Uterus (tissue), 2 donors: ENCODE measurements at regions not wholly inside any gene's neighbourhood (a gene's known extent, or its start where the extent isn't known, plus 50 kb on each side); places are given as distances from the start of the nearest gene placed in this dataset.

Experiments
- POLR2A ChIP-seq, 2 donors: fragments of 450-650 bp; IDR thresholded peaks; one replicate each; pipeline ENCODE4 v1.6.1; 2016; ENCODE audit warnings: antibody characterized with exemption in 2 of 2, mild to moderate bottlenecking in 1 of 2, moderate library complexity in 1 of 2
- TF ChIP-seq, protein P1 (sequence below), 4 experiments: fragments of 200-600 bp in 2 of 4; fragments of 450-650 bp in 2 of 4; sonication (generic) in 2 of 4; IDR thresholded peaks; one replicate each; pipeline ENCODE4 v1.5.1; 2016 to 2019; ENCODE audit warnings: antibody characterized with exemption in 4 of 4, mild to moderate bottlenecking in 2 of 4, moderate library complexity in 1 of 4

- TF ChIP-seq POLR2A (IDR thresholded peaks at IDR 0.05): no peak
- TF ChIP-seq, protein P1, sequence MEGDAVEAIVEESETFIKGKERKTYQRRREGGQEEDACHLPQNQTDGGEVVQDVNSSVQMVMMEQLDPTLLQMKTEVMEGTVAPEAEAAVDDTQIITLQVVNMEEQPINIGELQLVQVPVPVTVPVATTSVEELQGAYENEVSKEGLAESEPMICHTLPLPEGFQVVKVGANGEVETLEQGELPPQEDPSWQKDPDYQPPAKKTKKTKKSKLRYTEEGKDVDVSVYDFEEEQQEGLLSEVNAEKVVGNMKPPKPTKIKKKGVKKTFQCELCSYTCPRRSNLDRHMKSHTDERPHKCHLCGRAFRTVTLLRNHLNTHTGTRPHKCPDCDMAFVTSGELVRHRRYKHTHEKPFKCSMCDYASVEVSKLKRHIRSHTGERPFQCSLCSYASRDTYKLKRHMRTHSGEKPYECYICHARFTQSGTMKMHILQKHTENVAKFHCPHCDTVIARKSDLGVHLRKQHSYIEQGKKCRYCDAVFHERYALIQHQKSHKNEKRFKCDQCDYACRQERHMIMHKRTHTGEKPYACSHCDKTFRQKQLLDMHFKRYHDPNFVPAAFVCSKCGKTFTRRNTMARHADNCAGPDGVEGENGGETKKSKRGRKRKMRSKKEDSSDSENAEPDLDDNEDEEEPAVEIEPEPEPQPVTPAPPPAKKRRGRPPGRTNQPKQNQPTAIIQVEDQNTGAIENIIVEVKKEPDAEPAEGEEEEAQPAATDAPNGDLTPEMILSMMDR (IDR thresholded peaks at IDR 0.05): no peak
Measured at GRCh38 chr13:39840201-39840600, 184.7 kb downstream of the COG6 start.
